Neural progenitor cell (in vitro differentiated cells): ENCODE measurements at regions not wholly inside any gene's neighbourhood (a gene's known extent, or its start where the extent isn't known, plus 50 kb on each side); places are given as distances from the start of the nearest gene placed in this dataset.

ENCODE experiments used
- CTCF ChIP-seq: fragments of 200-600 bp; sonication (generic); IDR thresholded peaks from 2 replicates; pipeline ENCODE4 v1.5.1; 2017; ENCODE audit warnings: antibody characterized with exemption, mild to moderate bottlenecking
- EZH2phosphoT487 ChIP-seq: fragments of 200-600 bp; sonication (generic); IDR thresholded peaks from 2 replicates; pipeline ENCODE4 v1.6.1; 2017; ENCODE audit warnings: antibody characterized with exemption

- TF ChIP-seq CTCF = no peak
- no peak for TF ChIP-seq EZH2phosphoT487
Observed at GRCh38 chr1:163672976-163673758, 351.4 kb downstream of the NUF2 start.
